Peyer's patch (tissue), 4 donors: ENCODE measurements at regions not wholly inside any gene's neighbourhood (a gene's known extent, or its start where the extent isn't known, plus 50 kb on each side); places are given as distances from the start of the nearest gene placed in this dataset.

Experiments used
- DNase-seq, 3 donors: peaks; one replicate each; pipeline ENCODE4 v3.0.0-alpha.2; 2017 to 2019
- H3K27ac ChIP-seq, 4 donors: fragments of 200-600 bp; sonication (generic); one replicate each; pipeline ENCODE4 v1.5.1; 2016 to 2019
- H3K27me3 ChIP-seq, 2 donors: fragments of 200-600 bp; sonication (generic); one replicate each; pipeline ENCODE4 v1.5.1; 2019
- H3K36me3 ChIP-seq, 3 donors: fragments of 200-600 bp; sonication (generic); one replicate each; pipeline ENCODE4 v1.5.1; 2016 to 2019
- H3K4me1 ChIP-seq, 4 donors: fragments of 200-600 bp; sonication (generic); one replicate each; pipeline ENCODE4 v1.5.1; 2016 to 2019
- H3K4me3 ChIP-seq, 4 donors: fragments of 200-600 bp; sonication (generic); 1 replicate in 3 of 4; 2 replicates in 1 of 4; pipeline ENCODE4 v1.5.1; 2016 to 2019; ENCODE audit warnings: mild to moderate bottlenecking in 1 of 4
- H3K9me3 ChIP-seq, 4 donors: fragments of 200-600 bp; sonication (generic); one replicate each; pipeline ENCODE4 v1.5.1; 2016 to 2019; ENCODE audit warnings: mild to moderate bottlenecking in 1 of 4
- CTCF ChIP-seq, 6 experiments: fragments of 450-650 bp in 4 of 6; fragments of 200-600 bp in 2 of 6; sonication (generic) in 1 of 6; IDR thresholded peaks; one replicate each; pipeline ENCODE4 v1.5.1; 2017 to 2019; ENCODE audit warnings: antibody characterized with exemption in 6 of 6, mild to moderate bottlenecking in 3 of 6, moderate library complexity in 1 of 6
- POLR2A ChIP-seq, 2 donors: fragments of 450-650 bp; IDR thresholded peaks; one replicate each; pipeline ENCODE4 v1.5.1; 2017; ENCODE audit warnings: antibody characterized with exemption in 2 of 2, mild to moderate bottlenecking in 2 of 2, moderate library complexity in 2 of 2

DNA sequence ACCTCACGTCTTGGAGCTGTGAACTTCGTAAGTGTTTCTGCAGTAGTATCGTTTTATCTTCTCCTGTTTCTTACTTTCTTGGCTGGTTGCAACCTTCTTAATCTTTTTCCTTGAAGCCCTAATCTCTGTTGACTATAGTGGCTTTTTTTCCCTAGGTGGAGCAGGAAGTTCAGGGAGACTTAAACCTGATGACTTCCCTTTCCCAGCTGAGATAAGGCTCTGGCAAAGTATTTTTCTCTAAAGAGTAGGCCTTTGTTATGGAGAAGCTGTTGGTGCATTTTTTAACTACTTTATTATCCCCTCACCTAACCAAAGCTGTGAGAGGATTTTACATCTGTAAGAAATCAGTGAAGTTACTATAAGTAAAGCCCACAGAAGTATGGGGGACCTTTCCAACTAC, 723.1 kb upstream of the RIOK2 start:
- no peak for DNase-seq
- Histone ChIP-seq H3K36me3 (no peaks in the 10 kb centered on the region), H3K27ac (no peak overlapping the region), H3K27me3 (no peaks in the 10 kb centered on the region), H3K4me1 (no peaks in the 10 kb centered on the region), H3K4me3 (no peak overlapping the region), H3K9me3 (peaks cover 0 to 7% (median 0%) of the 10 kb centered on the region in 4 donors)
- TF ChIP-seq CTCF (IDR thresholded peaks at IDR 0.05): no peak
- no peak for TF ChIP-seq POLR2A (IDR thresholded peaks at IDR 0.05)

DNA sequence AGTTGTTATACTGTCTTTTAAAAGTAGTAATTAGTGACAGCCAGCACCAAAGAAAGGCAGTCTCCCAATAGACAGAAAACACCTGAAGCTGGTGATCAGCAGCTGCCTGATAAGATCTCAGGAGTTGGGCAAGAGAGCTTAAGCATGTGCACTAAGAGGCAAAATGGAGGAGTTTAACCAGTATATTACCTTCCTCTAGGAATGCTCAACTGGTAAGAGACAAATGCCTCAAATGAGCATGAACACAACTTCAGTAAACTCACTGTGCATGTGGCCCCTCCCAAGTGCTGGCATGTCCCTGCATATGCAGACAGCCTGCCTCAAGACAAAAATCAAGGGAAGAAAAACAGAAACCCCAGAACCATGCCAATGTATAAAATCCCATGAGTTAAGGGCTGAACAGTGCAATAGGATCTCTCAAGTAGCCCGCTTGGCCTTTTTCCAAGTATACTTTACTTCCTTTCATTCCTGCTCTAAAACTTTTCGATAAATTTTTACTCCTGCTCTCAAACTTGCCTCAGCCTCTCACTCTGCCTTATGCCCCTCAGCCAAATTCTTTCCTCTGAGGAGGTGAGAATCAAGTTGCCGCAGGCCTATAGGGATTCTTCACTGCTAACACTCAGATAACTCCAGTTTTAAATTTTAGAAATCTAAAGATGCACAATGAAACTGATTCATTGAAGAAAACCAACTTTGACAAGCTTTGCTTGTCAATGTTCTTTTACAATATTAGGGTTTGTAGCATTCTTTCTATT, 724.8 kb upstream of the RIOK2 start:
- H3K4me1 ChIP-seq: no peaks in the 10 kb centered on the region
- no peak overlapping the region for H3K27ac ChIP-seq
- TF ChIP-seq POLR2A (IDR thresholded peaks at IDR 0.05) (no peak), CTCF (IDR thresholded peaks at IDR 0.05) (no peak)
- H3K27me3 ChIP-seq: no peaks in the 10 kb centered on the region
- H3K36me3 ChIP-seq: no peaks in the 10 kb centered on the region
- H3K4me3 ChIP-seq: no peak overlapping the region
- H3K9me3 ChIP-seq: peaks cover 0 to 7% (median 0%) of the 10 kb centered on the region in 4 donors
- no peak for DNase-seq

- Histone ChIP-seq H3K36me3 (no peaks in the 10 kb centered on the region), H3K4me3 (no peak overlapping the region), H3K27me3 (no peaks in the 10 kb centered on the region), H3K27ac (no peak overlapping the region), H3K4me1 (no peaks in the 10 kb centered on the region), H3K9me3 (no peaks in the 10 kb centered on the region)
- TF ChIP-seq POLR2A (IDR thresholded peaks at IDR 0.05) (no peak), CTCF (IDR thresholded peaks at IDR 0.05) (no peak)
- DNase-seq: no peak
Observed at GRCh38 chr5:97909541-97909940, 726.5 kb upstream of the RIOK2 start.

GRCh38 chr5:97914483-97914882, 731.4 kb upstream of the RIOK2 start:
- Histone ChIP-seq H3K4me3 (no peak overlapping the region), H3K27ac (no peak overlapping the region), H3K9me3 (no peaks in the 10 kb centered on the region), H3K4me1 (no peaks in the 10 kb centered on the region), H3K36me3 (no peaks in the 10 kb centered on the region), H3K27me3 (no peaks in the 10 kb centered on the region)
- TF ChIP-seq POLR2A (IDR thresholded peaks at IDR 0.05) (no peak), CTCF (IDR thresholded peaks at IDR 0.05) (no peak)
- no peak for DNase-seq

DNA sequence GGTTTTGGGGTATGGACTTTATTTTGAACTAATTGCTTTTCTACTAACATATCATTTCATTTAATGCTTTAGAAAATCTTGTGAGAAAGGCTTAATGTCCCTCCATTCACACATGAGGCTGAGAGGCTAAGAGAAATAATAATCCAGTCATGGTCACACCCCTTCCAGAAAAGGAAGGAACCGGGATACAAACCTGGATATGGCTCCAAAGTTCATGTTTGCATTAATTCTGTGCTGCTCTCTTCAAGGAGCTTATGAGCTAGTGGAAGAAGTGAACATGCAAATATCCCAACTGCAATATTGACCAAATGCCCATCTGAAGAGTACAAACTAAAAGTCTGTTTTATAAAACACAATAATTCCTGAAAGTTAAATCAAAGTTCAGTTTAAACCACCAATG, 732.1 kb upstream of the RIOK2 start:
- Histone ChIP-seq H3K9me3 (no peaks in the 10 kb centered on the region), H3K36me3 (no peaks in the 10 kb centered on the region), H3K4me3 (no peak overlapping the region), H3K4me1 (no peaks in the 10 kb centered on the region), H3K27ac (no peak overlapping the region), H3K27me3 (no peaks in the 10 kb centered on the region)
- TF ChIP-seq CTCF (IDR thresholded peaks at IDR 0.05): no peak
- TF ChIP-seq POLR2A (IDR thresholded peaks at IDR 0.05): no peak
- no peak for DNase-seq
